RKO (cell line): ENCODE measurements at regions not wholly inside any gene's neighbourhood (a gene's known extent, or its start where the extent isn't known, plus 50 kb on each side); places are given as distances from the start of the nearest gene placed in this dataset.
"Not testable (repeated sequence)": the region's sequence is repeated elsewhere in the genome, so short reads cannot be mapped to it uniquely, and the experiment has no call there.

Experiments
- DNase-seq: peaks from one replicate; pipeline ENCODE4 v3.0.0-alpha.2; 2016; ENCODE audit warnings: low spot score

DNA sequence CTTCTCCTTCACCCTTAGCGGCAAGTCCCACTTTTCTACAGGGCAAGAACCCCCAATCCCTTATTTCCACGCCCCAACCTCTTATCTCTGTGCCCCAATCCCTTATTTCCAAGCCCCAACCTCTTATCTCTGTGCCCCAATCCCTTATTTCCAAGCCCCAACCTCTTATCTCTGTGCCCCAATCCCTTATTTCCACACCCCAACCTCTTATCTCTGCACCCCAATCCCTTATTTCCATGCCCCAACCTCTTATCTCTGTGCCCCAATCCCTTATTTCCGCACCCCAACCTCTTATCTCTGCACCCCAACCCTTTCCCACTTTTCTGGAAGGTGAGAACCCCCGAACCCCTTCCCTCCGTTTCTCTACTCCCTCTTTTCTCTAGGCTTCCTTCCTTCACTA lies 116.1 kb upstream of the GJE1 start:
- not testable (repeated sequence) for DNase-seq

DNA sequence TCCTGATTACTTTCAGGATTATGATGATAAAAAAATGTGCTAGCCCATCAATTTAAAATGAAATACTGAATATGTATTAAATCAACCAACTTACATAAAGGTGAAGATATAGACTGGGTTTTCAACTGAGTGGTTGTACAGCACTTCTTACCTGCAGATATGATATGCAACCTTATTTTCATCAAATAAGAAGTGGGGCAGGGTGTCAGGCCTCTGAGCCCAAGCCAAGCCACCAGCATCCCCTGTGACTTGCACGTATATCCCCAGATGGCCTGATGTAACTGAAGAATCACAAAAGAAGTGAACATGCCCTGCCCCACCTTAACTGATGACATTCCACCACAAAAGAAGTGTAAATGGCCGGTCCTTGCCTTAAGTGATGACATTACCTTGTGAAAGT lies 117.3 kb upstream of the GJE1 start:
- DNase-seq = not testable (repeated sequence)

DNA sequence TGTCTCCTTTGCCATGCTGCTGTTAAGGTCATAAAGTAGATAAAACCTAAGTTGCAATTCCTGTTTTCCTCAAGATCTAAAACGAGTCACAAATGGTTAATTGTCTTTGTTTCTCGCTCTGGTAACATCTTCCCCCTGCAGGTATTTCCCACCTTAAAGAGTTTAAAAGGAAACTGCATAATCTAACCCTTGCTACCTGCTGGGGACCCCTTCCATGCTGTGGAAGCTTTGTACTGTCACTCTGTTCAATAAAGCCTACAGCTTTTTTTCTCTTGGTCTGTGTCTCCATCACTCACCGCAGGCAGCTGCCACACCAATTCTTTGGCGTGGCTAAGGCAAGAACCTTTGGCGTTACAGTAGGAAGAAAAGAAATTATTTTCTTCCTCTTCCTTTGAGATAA lies 117.7 kb upstream of the GJE1 start:
- DNase-seq = no peak

DNA sequence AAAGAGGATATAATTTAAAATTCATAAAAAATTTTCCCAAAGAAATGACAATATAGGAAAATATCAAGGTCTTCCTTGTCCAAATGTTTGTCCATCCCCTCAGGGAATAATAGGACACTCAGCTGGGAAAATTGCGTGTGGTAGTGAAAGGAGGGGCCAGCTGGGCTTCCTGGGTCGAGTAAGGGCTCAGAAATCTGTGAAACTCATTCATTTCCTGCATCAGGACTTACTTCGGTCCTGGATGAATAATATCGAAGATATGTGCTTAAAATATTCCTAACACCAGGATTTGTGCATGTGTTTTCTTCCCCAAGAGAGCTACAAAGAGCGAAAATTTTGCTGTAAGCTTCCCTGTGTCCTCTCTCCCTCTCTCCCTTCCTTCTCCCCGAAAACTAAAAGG lies 118.2 kb upstream of the GJE1 start:
- peak; percentile 93 for DNase-seq

DNA sequence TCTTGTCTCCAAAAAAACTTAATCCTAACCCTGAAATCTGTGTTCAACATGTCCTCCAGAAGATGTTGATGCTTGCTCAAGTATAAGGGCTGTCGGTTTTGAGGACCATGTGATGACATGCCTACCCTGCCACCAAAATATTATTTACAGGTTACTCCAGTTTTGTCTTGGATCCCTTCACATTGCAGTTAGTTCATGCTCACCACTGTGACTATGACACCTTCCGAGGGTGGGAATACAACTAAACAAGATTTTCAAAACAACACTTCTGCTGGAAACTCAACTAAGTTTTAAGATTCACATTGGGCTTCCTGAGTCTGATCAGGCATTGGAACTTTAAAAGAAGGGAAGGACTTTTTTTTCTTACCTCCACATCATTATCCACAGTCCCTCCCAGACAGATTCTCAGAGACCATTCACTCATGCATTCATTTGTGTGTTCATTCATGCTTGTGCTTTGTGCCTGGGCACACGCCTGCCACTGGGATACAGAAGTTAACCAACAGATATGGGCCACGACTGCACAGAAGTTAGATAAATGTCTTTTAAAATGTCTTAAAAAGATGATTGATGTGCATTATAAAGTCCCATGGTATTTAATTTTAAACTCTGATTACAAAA lies 118.7 kb upstream of the GJE1 start:
- DNase-seq = no peak

DNA sequence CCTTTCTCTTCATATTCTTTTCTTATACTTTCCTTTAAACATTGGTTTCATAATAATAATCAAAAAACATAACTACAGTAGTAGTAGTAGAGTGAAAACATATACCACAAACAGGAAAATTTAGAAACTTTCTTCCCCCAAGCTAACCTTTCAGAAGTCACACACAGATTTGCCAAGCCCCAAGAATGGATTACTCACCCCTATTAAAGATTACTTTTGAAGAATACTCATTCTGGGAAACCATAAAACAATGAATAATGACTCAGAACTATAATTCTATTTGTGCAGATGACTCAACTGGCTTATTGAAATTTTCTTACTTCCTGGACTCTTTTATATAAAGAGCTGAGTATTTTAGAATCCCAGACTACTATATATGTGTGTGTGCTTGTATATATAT lies 119.4 kb upstream of the GJE1 start:
- peak; percentile 97 for DNase-seq

DNA sequence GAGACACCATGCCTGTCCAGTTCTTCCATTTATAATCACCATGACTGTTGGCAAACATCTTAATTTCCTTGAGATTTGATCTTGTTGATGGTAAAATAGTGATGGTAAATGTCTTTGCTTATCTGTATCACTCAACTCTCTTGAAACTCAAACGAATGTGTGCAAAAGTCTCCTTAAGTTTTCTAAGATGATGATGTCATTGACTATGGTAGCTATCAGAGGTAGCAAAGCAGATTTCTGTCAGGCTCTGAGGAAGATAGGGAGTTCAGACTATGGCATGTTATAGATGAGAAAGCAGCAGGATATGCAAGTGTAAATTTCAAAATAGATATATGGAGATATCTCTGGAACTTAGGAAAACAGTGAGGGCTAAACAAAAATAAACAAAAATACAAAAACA lies 121.0 kb upstream of the GJE1 start:
- no peak for DNase-seq

DNA sequence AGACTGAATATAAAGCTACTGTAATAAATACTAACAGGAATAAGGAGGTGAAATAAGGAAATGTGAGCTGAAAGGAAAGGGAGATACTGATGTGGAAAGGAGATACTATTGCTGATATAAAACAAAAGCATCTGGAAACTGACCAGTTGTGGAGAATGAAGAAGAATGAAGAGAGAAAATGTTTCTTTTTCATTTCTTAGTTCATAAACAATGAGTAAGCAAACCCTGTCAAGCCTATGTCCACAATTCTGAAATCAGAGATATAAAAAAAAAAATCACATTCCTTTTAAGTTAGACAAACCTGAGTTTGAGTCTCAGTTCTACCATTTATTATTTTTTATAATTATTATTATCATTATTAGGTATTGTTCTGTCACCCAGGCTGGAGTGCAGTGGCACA lies 121.6 kb upstream of the GJE1 start:
- DNase-seq = no peak

DNA sequence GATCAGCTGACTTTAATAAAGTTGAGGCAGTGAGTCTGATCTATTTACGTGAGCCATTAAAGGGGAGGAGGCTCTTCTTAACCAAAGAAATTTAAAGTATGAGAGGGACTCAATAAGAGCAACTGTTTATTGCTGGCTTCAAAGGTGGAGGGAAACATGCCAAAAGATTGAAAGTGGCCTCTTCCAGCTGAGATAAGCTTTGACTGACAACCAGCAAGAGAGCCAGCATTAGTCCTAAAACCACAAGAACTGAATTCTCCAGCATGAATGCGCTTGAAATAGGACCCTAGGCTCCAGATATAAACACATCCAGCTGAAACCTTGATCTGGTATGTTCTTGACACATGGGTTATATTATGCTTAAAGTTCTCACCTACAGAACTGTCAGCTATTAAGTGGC lies 123.1 kb upstream of the GJE1 start:
- no peak for DNase-seq

DNA sequence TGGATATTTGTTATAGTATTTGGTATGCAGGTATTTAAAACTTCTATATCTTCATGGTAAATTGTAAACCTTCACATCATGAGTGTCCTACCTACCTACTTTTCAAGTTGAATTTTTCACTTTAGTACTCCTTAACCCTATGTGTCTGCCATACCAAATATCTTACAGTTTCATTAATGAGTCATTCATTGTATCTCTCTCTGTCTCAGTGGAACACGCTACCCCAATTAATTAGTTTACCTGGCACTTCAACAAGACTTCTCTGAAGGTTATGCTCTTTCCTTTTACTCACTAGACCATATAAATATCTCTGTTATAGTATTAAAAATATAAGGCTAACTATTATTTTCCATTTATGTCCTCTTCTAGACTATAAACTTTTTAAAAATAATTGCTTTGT lies 123.9 kb upstream of the GJE1 start:
- DNase-seq = no peak

DNA sequence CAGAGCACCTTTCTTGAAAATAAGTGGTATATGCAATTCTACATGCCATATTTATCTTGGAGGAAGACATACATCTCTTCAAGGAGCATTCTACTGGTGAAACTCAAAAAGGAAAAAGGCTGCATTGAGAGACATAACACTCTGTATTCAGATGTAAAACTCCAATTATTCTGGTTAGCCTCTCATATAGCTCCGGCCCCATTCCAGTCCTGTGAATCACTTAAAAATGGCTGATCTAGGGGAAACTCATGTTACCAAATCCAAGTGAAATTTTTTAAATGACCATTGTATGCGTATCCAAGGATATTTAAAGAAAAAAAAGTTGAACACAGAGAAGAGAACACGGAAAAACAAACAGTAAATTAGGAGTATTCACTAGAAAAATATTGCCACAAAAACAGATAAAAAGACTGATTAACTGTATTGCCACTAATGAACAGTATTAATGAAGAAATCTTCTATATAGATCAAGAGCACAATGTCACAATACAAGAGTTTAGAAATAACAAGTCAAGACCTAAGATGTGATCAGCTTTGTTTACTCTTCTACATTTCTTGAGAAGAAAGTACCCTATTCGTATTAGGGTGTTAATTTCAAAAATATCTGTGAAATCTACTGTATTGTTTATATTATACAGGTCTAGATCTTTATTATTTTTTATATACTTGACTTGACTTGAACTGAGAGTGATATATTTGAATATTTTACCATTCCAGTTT lies 124.5 kb upstream of the GJE1 start:
- DNase-seq = no peak

DNA sequence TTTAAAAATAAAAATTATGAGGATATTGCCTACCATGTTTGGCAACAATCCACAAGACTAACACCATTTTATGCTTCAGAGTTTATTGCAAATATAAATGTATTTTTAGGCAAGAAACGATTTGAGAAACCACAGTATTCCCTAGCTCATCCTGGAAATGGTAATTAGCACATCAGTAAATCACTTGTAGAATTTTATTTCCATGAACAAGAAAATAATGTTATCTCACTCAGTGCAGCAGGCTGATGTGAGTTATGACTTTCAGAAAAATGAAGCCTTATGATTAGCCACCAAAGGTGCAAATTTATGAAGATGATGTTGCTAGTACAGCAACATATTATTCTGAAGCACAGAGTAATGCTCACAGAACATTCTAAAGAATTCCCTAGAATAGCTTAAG lies 127.7 kb upstream of the GJE1 start:
- DNase-seq = no peak

DNA sequence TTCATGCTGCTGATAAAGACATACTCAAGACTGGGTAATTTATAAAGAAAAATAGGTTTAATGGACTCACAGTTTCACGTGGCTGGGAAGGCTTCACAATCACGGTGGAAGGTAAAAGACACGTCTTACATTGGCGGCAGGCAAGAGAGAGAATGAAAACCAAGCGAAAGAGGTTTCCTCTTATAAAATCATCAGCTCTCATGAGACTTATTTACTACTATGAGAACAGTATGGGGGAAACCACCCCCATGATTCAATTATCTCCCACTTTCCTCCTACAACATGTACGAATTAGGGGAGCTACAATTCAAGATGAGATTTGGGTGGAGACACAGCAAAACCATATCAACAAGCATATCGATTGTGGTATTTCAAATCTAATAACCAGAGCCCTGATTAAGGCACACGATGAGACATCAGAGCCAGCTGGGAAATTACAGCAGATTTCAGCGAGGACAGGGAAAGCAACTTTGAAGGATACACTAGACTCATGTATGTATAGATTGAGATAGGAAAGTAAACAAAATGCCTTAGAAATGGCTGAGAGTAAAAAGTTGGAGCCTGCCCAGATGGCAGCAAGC lies 129.8 kb upstream of the GJE1 start:
- no peak for DNase-seq

DNA sequence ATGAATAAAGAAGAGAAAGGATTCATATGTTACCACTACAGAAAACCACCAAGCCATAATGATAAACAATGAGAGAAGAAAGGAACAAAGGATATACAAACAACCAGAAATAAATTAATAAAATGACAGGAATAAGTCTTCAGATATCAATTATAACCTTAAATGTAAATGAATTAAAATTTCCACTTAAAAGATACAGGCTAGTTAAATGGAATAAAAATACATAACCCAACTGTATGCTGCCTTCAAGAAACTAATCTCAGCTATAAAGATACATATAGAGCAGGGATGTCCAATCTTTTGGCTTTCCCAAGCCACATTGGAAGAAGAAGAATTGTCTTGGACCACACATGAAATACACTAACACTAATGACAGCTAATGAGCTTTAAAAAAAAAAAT lies 135.9 kb upstream of the GJE1 start:
- no peak for DNase-seq

DNA sequence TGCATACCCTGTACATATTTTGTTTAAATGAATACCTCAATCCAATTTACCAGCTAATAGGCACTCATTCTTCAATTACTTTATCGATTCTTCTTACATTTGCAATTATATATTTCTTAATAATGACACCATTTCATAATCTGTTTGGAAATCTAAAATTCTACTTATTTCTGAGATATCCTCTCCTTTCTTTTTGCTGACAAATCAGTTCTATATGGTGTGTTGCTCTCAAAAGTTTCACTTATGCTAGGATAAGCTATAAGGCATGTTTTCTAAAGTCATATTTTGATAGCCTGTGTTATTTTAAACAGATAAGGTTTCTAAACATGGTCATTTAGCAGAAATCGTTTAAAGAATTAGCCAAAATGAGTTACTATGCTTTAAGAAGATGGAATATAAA lies 140.6 kb upstream of the GJE1 start:
- no peak for DNase-seq

DNA sequence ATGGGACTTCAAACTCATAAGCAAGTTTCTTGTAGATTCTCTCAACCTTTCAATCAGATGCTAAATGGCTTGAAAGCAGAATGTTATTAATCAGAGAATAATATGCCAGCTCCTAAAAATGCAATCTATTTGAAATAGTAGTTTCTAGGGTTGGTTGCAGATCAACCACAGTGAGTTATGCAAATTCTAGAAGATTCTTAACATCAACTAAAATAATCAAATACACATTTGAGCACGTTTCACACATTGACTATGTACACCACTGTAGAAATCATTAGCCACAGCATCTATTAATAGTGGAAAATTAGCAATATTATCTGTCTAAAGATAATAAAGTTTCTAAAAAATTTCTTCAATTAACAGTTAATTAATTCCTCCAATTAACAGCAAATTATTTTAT lies 141.9 kb upstream of the GJE1 start:
- no peak for DNase-seq

DNA sequence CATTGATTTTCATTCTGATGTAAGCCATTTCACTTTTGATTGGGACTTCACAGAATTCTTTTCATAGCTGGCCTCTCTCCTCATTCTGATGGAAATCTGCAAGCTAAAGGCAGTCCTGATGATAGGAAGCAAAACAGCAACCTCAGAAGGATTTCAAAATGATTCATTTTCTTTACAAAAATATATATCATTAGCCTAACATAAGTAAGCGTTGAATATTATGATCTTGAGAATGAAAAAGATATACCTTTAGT lies 143.1 kb upstream of the GJE1 start:
- DNase-seq = no peak

DNA sequence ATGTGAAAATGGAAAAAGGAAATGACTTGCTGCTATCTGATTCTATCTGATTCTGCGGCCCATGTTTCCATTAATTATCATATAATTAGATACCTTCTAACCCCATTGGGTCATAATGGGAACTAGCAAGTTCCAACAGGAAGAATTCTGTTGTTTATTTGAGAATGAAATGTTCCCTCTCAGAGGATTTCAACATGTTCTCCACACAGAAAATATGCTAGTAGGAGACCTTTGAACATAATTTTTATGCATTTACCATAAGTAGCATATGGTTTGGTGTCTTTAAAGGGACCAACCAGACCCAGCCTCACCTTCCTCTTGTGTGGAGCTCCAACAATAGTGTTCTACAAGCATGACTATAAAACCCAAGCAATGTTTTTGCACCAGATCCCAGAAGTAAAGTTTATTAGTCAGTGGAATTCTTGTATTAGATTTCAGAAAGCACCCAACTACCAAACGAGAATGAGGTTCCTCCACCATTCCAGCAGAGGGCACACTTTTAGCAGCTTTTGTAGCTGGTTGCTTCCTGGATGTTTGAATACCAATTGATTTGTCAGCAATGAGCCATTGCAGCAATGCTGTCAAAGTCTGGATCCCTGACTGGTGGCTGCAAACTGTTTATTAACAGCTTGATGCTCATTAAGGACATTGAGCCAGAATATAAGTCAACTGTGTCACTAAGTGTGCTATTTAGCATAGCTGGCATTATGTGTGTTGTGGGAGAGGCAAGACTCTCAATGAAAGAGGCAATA lies 143.6 kb upstream of the GJE1 start:
- peak; percentile 83 for DNase-seq

DNA sequence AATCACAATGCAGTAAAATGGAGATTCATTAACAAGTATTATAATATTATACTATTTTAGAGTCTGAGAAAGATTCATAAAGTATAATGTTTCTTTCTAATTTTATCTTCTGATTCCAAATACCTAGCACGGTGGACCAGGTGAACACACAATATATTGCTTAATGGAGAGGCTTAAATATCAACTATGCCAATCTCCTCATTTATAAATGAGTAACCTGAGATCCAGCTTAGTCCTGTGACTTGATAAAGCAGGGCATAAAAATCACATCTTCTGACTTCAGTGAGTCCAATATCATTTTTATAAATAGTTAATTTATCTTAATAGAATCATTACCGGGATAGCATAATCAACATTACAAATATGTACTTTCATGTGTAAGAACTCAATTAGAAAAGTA lies 144.4 kb upstream of the GJE1 start:
- DNase-seq = no peak

DNA sequence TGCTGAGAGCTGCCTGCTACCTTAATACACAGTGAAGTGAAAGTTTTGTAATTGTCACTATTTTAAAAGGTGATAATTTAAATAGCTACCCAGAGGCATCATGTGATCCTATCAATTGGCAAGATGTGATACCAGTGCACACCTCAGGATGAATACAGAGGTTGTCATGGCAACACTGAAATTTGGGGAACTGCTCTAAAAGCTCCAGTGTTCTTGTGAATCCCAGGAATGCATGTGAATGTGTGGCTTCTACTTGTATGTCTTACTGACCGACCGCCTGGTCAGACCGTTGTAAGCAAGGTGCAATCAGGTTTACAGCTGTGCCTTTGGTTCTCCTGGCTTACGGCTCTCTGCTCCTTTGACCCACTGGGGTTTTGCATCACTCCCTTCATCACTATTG lies 146.3 kb upstream of the GJE1 start:
- DNase-seq = no peak

DNA sequence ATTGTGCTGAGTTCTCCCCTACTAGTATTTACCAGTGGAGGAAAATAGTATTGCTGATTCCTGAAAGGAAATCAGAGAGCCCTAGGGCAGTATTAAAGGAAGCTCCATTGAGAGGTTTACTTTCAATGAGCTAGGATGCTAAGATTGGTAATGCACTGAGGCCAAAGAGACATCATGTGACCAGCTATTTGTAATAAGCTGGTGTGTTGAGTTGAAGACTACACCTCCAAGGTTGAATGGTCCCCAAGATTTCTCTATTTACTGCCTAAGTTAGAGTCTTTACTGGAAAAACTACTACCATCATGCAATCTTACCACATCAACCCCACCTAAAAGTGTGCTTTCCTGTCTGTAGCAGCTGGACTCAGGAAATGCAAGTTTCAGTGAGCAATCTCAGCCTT lies 151.5 kb upstream of the GJE1 start:
- no peak for DNase-seq

DNA sequence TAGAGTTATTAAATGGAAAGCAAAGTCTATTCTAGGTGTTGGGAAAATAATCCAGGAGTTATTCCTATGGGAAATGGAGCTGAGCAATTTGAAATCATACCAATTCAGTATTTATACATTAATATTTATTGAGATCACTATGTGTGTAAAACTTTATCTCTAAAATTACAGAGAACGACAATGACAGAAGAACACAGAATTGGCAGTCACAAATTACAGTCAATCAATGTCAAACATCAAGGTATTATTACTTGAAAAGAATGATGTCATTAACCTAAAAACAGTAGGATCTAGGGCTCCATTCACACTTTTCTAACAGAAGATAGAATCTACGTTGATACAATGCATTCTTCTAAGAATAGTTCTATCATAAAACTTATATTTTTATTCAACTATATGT lies 154.9 kb upstream of the GJE1 start:
- DNase-seq = no peak

DNA sequence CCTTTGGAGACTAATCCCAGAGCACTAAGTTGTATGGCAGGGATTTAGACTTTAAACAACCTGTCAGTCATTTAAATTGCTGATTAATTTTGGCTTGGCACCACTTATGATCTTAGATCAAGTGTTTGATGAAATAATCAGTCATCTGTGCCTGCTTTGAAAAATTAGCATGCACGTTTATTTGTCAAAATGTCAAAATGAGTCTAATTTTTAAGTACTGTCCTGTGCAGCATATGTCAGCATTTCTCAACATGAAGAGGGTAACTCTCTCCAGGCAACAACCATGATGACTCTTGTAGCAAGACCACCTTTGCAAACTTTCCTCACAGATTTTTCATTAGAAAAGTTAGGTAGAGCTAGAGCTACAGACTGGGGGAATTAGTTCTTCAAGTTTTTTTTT lies 155.7 kb upstream of the GJE1 start:
- no peak for DNase-seq
